Astrocyte (in vitro differentiated cells and primary cell): ENCODE measurements at regions not wholly inside any gene's neighbourhood (a gene's known extent, or its start where the extent isn't known, plus 50 kb on each side); places are given as distances from the start of the nearest gene placed in this dataset.

ENCODE experiments used
- DNase-seq: peaks from one replicate; pipeline ENCODE4 v3.0.0-alpha.2; 2010; ENCODE audit warnings: low read depth
- FAIRE-seq: peaks from 2 replicates; lab custom pipeline; 2011; peaks lifted over from hg19 to GRCh38; lab: Jason Lieb, UNC
- H2AFZ ChIP-seq: 2 replicates; pipeline ENCODE4 v1.6.0; 2012; ENCODE audit warnings: low read depth, low read length, inconsistent platforms
- H3K27ac ChIP-seq: 2 replicates; pipeline ENCODE4 v1.5.1; 2011; ENCODE audit warnings: low read depth, low read length, inconsistent platforms
- H3K27me3 ChIP-seq: 2 replicates; pipeline ENCODE4 v1.6.0; 2011; ENCODE audit warnings: low read length, inconsistent platforms; ENCODE audit not compliant: insufficient read depth
- H3K36me3 ChIP-seq: 2 replicates; pipeline ENCODE4 v1.5.1; 2011; ENCODE audit warnings: low read length, inconsistent platforms; ENCODE audit not compliant: insufficient read depth
- H3K4me1 ChIP-seq: 2 replicates; pipeline ENCODE4 v1.5.1; 2011; ENCODE audit warnings: low read length, inconsistent platforms; ENCODE audit not compliant: insufficient read depth
- H3K4me2 ChIP-seq: 2 replicates; pipeline ENCODE4 v1.6.0; 2012; ENCODE audit warnings: low read length, inconsistent platforms
- H3K4me3 ChIP-seq: 2 replicates; pipeline ENCODE4 v1.5.1; 2011; ENCODE audit warnings: low read depth, mild to moderate bottlenecking, low read length, inconsistent platforms; ENCODE audit not compliant: insufficient read depth
- H3K79me2 ChIP-seq: 2 replicates; pipeline ENCODE4 v1.6.0; 2012; ENCODE audit warnings: mild to moderate bottlenecking, low read length, inconsistent platforms; ENCODE audit not compliant: insufficient read depth
- H3K9ac ChIP-seq: 2 replicates; pipeline ENCODE4 v1.6.0; 2012; ENCODE audit warnings: mild to moderate bottlenecking, low read length, inconsistent platforms
- H3K9me3 ChIP-seq: 2 replicates; pipeline ENCODE4 v1.5.1; 2012; ENCODE audit warnings: low read depth, mild to moderate bottlenecking, low read length, inconsistent platforms; ENCODE audit not compliant: insufficient read depth
- H4K20me1 ChIP-seq: 2 replicates; pipeline ENCODE4 v1.6.0; 2012; ENCODE audit warnings: low read length, inconsistent platforms; ENCODE audit not compliant: insufficient read depth
- H3K27ac Mint-ChIP-seq: one replicate; pipeline ENCODE4 v1.8.0; 2021; ENCODE audit warnings: mild to moderate bottlenecking, mixed read lengths; ENCODE audit not compliant: unreplicated experiment
- H3K27me3 Mint-ChIP-seq: one replicate; pipeline ENCODE4 v1.8.0; 2021; ENCODE audit warnings: low read depth, mixed read lengths; ENCODE audit not compliant: unreplicated experiment
- H3K36me3 Mint-ChIP-seq: one replicate; pipeline ENCODE4 v1.8.0; 2021; ENCODE audit warnings: low read depth, mixed read lengths; ENCODE audit not compliant: unreplicated experiment
- H3K4me1 Mint-ChIP-seq: one replicate; pipeline ENCODE4 v1.8.0; 2021; ENCODE audit warnings: low read depth, mixed read lengths; ENCODE audit not compliant: unreplicated experiment
- H3K4me3 Mint-ChIP-seq: one replicate; pipeline ENCODE4 v1.8.0; 2021; ENCODE audit warnings: mild to moderate bottlenecking, moderate library complexity, mixed read lengths; ENCODE audit not compliant: unreplicated experiment
- H3K9me3 Mint-ChIP-seq: one replicate; pipeline ENCODE4 v1.8.0; 2021; ENCODE audit warnings: mild to moderate bottlenecking, mixed read lengths; ENCODE audit not compliant: unreplicated experiment
- EZH2 ChIP-seq: IDR thresholded peaks from 2 replicates; pipeline ENCODE4 v1.6.1; 2012; ENCODE audit warnings: mild to moderate bottlenecking, low read length, inconsistent platforms; ENCODE audit not compliant: insufficient read depth
- TF ChIP-seq, protein P1 (sequence below): IDR thresholded peaks from 2 replicates; pipeline ENCODE4 v1.5.1; 2011; ENCODE audit warnings: low read depth, mild to moderate bottlenecking, inconsistent platforms, low read length, moderate library complexity; ENCODE audit not compliant: insufficient read depth

DNA sequence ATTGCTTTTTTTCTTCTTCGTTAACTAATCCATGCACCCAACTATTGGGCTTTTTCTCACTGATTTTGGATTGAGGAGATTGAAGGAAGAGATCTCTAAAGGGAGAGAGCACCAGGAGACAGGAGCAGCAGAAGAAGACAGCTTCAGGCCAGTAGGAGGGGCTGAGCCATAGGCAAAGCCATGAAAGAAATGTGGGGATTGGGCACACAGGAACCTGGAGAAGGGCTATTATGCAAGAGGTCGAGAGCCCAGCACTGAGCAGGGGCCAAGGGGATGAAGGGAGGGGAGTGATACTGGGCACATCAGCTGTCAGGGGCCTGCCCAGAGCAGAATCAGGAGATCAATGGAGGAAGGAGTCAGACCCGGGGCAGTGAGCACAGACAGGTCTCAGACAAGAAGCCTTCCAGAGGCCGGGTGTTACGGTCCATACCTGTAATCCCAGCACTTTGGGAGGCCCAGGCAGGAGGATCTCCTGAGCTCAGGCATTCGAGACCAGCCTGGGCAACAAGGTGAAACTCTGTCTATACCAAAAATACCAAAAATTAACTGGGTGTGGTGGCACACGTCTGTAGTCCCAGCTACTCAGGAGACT lies 140.9 kb downstream of the BCOR start:
- Histone ChIP-seq H3K9me3 (no peaks in the 10 kb centered on the region), H3K9ac (no peak overlapping the region), H3K4me1 (peaks cover 11% of the 10 kb centered on the region), H3K4me3 (no peak overlapping the region), H3K36me3 (no peaks in the 10 kb centered on the region), H3K27ac (no peak overlapping the region), H3K27me3 (no peaks in the 10 kb centered on the region), H2AFZ (no peak overlapping the region), H3K79me2 (no peaks in the 10 kb centered on the region), H4K20me1 (no peaks in the 10 kb centered on the region), H3K4me2 (no peak overlapping the region)
- no peaks in the 10 kb centered on the region for H3K36me3 Mint-ChIP-seq
- no peak for TF ChIP-seq EZH2
- TF ChIP-seq, protein P1, sequence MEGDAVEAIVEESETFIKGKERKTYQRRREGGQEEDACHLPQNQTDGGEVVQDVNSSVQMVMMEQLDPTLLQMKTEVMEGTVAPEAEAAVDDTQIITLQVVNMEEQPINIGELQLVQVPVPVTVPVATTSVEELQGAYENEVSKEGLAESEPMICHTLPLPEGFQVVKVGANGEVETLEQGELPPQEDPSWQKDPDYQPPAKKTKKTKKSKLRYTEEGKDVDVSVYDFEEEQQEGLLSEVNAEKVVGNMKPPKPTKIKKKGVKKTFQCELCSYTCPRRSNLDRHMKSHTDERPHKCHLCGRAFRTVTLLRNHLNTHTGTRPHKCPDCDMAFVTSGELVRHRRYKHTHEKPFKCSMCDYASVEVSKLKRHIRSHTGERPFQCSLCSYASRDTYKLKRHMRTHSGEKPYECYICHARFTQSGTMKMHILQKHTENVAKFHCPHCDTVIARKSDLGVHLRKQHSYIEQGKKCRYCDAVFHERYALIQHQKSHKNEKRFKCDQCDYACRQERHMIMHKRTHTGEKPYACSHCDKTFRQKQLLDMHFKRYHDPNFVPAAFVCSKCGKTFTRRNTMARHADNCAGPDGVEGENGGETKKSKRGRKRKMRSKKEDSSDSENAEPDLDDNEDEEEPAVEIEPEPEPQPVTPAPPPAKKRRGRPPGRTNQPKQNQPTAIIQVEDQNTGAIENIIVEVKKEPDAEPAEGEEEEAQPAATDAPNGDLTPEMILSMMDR, result no peak
- FAIRE-seq (no peak), DNase-seq (no peak)
- H3K9me3 Mint-ChIP-seq, result no peaks in the 10 kb centered on the region
- H3K27me3 Mint-ChIP-seq, result peaks cover 11% of the 10 kb centered on the region
- no peak overlapping the region for H3K4me3 Mint-ChIP-seq
- H3K27ac Mint-ChIP-seq, result no peak overlapping the region
- peaks cover 1% of the 10 kb centered on the region for H3K4me1 Mint-ChIP-seq

DNA sequence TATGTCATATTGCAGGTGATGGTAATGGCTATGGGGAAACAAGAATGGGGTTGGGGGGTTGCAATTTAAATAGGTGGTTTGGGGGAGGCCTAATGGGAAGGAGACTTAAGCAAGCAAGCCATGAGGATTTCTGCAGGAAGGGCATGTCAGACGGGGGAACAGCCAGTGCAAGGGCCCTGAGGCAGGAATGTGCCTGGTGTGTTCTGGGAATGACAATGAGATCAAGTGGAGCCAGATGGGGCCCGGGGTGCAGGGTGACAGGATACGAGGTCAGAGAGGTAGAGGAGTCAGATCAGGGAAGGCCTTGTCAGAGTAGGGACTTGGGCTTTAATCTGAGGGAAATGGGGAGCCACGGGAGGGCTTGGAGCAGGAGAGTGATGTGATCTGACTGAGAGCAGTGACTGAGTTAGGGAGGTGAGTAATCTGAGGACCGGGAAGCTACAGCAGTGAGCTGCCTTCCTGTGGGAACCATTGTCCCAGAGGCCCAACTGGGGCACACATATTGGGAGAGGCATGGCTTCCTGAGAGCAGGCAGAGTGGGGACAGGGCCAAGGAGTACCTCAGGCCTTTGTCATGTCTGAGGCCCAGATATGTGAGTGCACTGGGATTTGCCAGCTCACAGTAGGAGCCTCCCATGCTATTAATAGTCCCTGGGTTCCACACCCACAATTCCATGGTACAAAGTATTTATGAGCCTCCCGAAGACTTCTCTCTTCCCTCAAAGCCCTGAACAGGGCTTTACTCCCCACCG lies 139.8 kb downstream of the BCOR start:
- no peak overlapping the region for H3K4me3 ChIP-seq
- Mint-ChIP-seq H3K4me1 (peaks cover 1% of the 10 kb centered on the region), H3K9me3 (no peaks in the 10 kb centered on the region), H3K27me3 (peaks cover 11% of the 10 kb centered on the region), H3K4me3 (no peak overlapping the region), H3K27ac (no peak overlapping the region), H3K36me3 (no peaks in the 10 kb centered on the region)
- no peaks in the 10 kb centered on the region for H3K36me3 ChIP-seq
- H3K9ac ChIP-seq, result no peak overlapping the region
- H4K20me1 ChIP-seq, result no peaks in the 10 kb centered on the region
- TF ChIP-seq, protein P1, result no peak
- TF ChIP-seq EZH2, result no peak
- H3K79me2 ChIP-seq, result no peaks in the 10 kb centered on the region
- no peak overlapping the region for H3K27ac ChIP-seq
- no peak for FAIRE-seq
- H3K4me2 ChIP-seq, result no peak overlapping the region
- DNase-seq, result peak; percentile 41
- no peaks in the 10 kb centered on the region for H3K27me3 ChIP-seq
- H3K4me1 ChIP-seq, result peaks cover 11% of the 10 kb centered on the region
- H2AFZ ChIP-seq, result no peak overlapping the region
- H3K9me3 ChIP-seq, result no peaks in the 10 kb centered on the region

DNA sequence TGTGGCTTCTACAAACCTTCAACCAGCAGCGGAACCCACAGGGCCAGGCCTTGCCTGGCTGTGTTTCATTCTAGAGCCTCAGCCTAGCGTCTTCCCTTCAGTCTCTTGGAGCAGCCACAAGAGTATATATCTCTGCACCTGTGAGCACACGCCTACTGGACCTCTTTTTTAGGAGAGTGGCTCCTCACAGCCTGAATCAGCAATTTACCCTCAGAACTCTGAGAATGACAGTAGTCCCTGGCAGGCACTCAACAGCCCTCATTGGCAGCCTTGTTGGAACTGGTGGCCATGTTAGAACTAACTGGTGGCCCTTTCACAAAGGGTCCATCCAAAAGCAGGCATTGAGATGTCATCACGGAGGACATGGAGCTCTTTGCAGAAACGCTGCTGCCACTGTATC lies 138.9 kb downstream of the BCOR start:
- no peak overlapping the region for H3K4me3 Mint-ChIP-seq
- Histone ChIP-seq H4K20me1 (no peaks in the 10 kb centered on the region), H3K9ac (no peak overlapping the region), H3K27me3 (no peaks in the 10 kb centered on the region), H3K79me2 (no peaks in the 10 kb centered on the region), H3K4me3 (no peak overlapping the region), H2AFZ (no peak overlapping the region), H3K9me3 (no peaks in the 10 kb centered on the region), H3K4me1 (peaks cover 6% of the 10 kb centered on the region), H3K4me2 (no peak overlapping the region), H3K36me3 (no peaks in the 10 kb centered on the region), H3K27ac (no peak overlapping the region)
- DNase-seq (no peak), FAIRE-seq (no peak)
- H3K27ac Mint-ChIP-seq, result no peak overlapping the region
- H3K27me3 Mint-ChIP-seq, result peaks cover 11% of the 10 kb centered on the region
- TF ChIP-seq, protein P1, result no peak
- TF ChIP-seq EZH2, result no peak
- no peaks in the 10 kb centered on the region for H3K36me3 Mint-ChIP-seq
- H3K9me3 Mint-ChIP-seq, result peaks cover 3% of the 10 kb centered on the region
- no peaks in the 10 kb centered on the region for H3K4me1 Mint-ChIP-seq
